PC-3 (cell line): ENCODE measurements at regions not wholly inside any gene's neighbourhood (a gene's known extent, or its start where the extent isn't known, plus 50 kb on each side); places are given as distances from the start of the nearest gene placed in this dataset.

ENCODE experiments used
- ATAC-seq: fragments of 200-7000 bp; cut with Tn5 transposase; 2 replicates; pipeline ENCODE4 v1.9.1; 2020; ENCODE audit warnings: mild to moderate bottlenecking, moderate library complexity
- BruUV-seq: library from RNA; stranded (reverse); fragments of 400-500 nt; replicated peaks from 2 replicates; lab custom pipeline; 2021; lab: Mats Ljungman, UMichigan
- CTCF ChIA-PET: fragments of 300-600 bp; sonication (Branson Sonifier 250); formaldehyde crosslinking; loops from one replicate; lab custom pipeline; 2022; ENCODE audit warnings: antibody characterized with exemption; lab: Charles Lee
- POLR2A ChIA-PET: fragments of 300-600 bp; sonication (Branson Sonifier 250); formaldehyde crosslinking; loops from one replicate; lab custom pipeline; 2022; ENCODE audit warnings: antibody characterized with exemption; ENCODE audit not compliant: unreplicated experiment; lab: Charles Lee
- DNase-seq: peaks from one replicate; pipeline ENCODE4 v3.0.0-alpha.2; 2015
- H2AFZ ChIP-seq: fragments of 300-600 bp; sonication (generic); 2 replicates; pipeline ENCODE4 v1.6.0; 2016; ENCODE audit warnings: antibody characterized with exemption, low read length
- H3F3A ChIP-seq: fragments of 300-600 bp; sonication (generic); one replicate; pipeline ENCODE4 v1.6.0; 2017; ENCODE audit warnings: antibody characterized with exemption, low read length, control low read depth, mild to moderate bottlenecking; ENCODE audit not compliant: unreplicated experiment
- H3K27ac ChIP-seq: fragments of 300-600 bp; sonication (generic); 2 replicates; pipeline ENCODE4 v1.5.1; 2016; ENCODE audit warnings: mild to moderate bottlenecking, low read length
- H3K27me3 ChIP-seq: fragments of 300-600 bp; sonication (generic); 2 replicates; pipeline ENCODE4 v1.6.1; 2016; ENCODE audit warnings: low read length, mixed read lengths
- H3K36me3 ChIP-seq: fragments of 300-600 bp; sonication (generic); 2 replicates; pipeline ENCODE4 v1.6.1; 2016; ENCODE audit warnings: low read depth, mixed run types, low read length, mixed read lengths
- H3K4me1 ChIP-seq: fragments of 300-600 bp; sonication (generic); 2 replicates; pipeline ENCODE4 v1.5.1; 2016; ENCODE audit warnings: low read length; ENCODE audit not compliant: insufficient read depth
- H3K4me2 ChIP-seq: fragments of 300-600 bp; sonication (generic); 2 replicates; pipeline ENCODE4 v1.6.0; 2016; ENCODE audit warnings: low read length
- H3K4me3 ChIP-seq: fragments of 300-600 bp; sonication (generic); 2 replicates; pipeline ENCODE4 v1.5.1; 2016; ENCODE audit warnings: mild to moderate bottlenecking, low read length, mixed read lengths
- H3K79me2 ChIP-seq: fragments of 300-600 bp; sonication (generic); 2 replicates; pipeline ENCODE4 v1.6.1; 2017; ENCODE audit warnings: low read length, mixed read lengths
- H3K9ac ChIP-seq: fragments of 300-600 bp; sonication (generic); 2 replicates; pipeline ENCODE4 v1.6.0; 2016; ENCODE audit warnings: mild to moderate bottlenecking, low read length
- H3K9me2 ChIP-seq: fragments of 300-600 bp; sonication (generic); replicated peaks from 2 replicates; pipeline ENCODE4 v1.6.1; 2016; ENCODE audit warnings: mixed run types, low read length, mixed read lengths
- H3K9me3 ChIP-seq: fragments of 300-600 bp; sonication (generic); 2 replicates; pipeline ENCODE4 v1.6.1; 2016; ENCODE audit warnings: low read length, mixed read lengths
- H4K20me1 ChIP-seq: fragments of 300-600 bp; sonication (generic); 2 replicates; pipeline ENCODE4 v1.6.1; 2016; ENCODE audit warnings: low read length, mixed read lengths
- EZH2 ChIP-seq: fragments of 300-600 bp; sonication (generic); IDR thresholded peaks from one replicate; pipeline ENCODE4 v1.6.1; 2017; ENCODE audit warnings: antibody characterized with exemption, mild to moderate bottlenecking, low read length; ENCODE audit not compliant: unreplicated experiment
- EZH2phosphoT487 ChIP-seq: fragments of 300-600 bp; sonication (generic); IDR thresholded peaks from 2 replicates; pipeline ENCODE4 v1.6.1; 2018; ENCODE audit warnings: mild to moderate bottlenecking, antibody characterized with exemption, low read length, borderline replicate concordance
- intact Hi-C: fragments of 100-400 bp; cut with micrococcal nuclease; formaldehyde crosslinking; loops from 2 replicates; pipeline ENCODE4 v1.9.0; 2023
- TF ChIP-seq, protein P1 (sequence below): fragments of 300-600 bp; sonication (generic); conservative IDR thresholded peaks from 2 replicates; pipeline ENCODE4 v1.5.1; 2017; ENCODE audit warnings: antibody characterized with exemption, low read depth, mild to moderate bottlenecking, low read length

DNA sequence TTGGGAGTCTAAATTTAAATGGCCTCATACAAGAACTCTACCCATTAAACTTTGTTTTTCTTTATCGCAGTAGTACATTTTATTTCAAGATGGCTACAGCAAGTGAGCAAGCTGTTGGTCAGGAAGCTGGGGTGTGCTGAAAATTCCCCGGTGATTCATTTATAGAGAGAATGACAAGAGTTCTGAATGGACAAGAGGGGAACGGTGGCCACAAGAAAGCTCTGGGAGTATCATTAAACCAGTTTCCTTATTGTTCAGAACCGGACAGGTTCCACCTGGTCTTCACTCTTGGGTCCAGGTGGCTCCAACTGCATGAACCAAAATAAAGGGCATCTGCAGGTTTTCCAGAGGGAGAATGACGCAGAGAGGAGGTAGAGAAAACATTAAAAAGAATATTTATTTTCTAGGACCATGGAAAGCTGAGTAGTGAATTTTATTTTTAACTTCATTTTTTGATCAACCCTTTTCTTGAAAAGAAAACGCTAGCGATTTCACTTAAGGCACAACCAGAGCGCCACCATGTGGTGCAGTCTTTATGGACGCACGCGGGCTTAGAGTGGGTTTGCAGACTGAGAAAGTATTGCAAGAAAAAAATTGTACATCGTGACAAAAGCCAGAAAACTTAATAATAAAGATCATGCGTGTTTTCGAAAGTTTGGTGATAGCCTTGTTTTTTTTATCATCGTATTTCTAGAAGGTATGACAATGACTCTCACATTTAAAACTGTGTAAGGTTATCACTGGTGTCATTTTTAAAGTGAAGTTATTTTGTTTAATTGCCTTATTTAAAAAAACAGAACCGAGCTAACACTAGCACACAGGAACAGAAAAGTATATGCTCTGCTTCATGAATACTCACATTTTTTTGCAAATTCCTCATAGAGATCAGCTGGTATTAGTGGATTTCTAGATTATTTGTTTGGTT is 97.9 kb upstream of the NOL4 start:
- Histone ChIP-seq H3K4me2 (no peak overlapping the region), H3K79me2 (no peaks in the 10 kb centered on the region), H3K36me3 (no peaks in the 10 kb centered on the region), H3F3A (no peaks in the 10 kb centered on the region), H3K9me2 (no peaks in the 10 kb centered on the region), H3K9me3 (no peaks in the 10 kb centered on the region), H3K4me1 (no peaks in the 10 kb centered on the region), H3K4me3 (no peak overlapping the region), H2AFZ (no peak overlapping the region), H3K9ac (no peak overlapping the region), H3K27me3 (no peaks in the 10 kb centered on the region), H4K20me1 (no peaks in the 10 kb centered on the region), H3K27ac (no peak overlapping the region)
- ATAC-seq: no peak
- ChIA-PET POLR2A (no interaction called here), CTCF (interaction anchor here (1.0 kb wide), 1 partner anchor 199 kb away, joined by 3 read pairs; no protein-coding TSS in a partner anchor)
- TF ChIP-seq, protein P1, sequence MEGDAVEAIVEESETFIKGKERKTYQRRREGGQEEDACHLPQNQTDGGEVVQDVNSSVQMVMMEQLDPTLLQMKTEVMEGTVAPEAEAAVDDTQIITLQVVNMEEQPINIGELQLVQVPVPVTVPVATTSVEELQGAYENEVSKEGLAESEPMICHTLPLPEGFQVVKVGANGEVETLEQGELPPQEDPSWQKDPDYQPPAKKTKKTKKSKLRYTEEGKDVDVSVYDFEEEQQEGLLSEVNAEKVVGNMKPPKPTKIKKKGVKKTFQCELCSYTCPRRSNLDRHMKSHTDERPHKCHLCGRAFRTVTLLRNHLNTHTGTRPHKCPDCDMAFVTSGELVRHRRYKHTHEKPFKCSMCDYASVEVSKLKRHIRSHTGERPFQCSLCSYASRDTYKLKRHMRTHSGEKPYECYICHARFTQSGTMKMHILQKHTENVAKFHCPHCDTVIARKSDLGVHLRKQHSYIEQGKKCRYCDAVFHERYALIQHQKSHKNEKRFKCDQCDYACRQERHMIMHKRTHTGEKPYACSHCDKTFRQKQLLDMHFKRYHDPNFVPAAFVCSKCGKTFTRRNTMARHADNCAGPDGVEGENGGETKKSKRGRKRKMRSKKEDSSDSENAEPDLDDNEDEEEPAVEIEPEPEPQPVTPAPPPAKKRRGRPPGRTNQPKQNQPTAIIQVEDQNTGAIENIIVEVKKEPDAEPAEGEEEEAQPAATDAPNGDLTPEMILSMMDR: peak; percentile 58
- no peak for TF ChIP-seq EZH2
- no TSS peak for BruUV-seq
- intact Hi-C loops: loop anchor here (2.0 to 10.0 kb wide), 3 partner anchors 100 to 488 kb away; partner anchors contain the start of gene NOL4
- DNase-seq: peak; percentile 41

GRCh38 chr18:34329840-34330239 is 105.1 kb upstream of the NOL4 start:
- no TSS peak for BruUV-seq
- ChIA-PET CTCF (no interaction called here), POLR2A (no interaction called here)
- Histone ChIP-seq H2AFZ (no peak overlapping the region), H3K79me2 (no peaks in the 10 kb centered on the region), H3K27ac (no peak overlapping the region), H3K9me3 (no peaks in the 10 kb centered on the region), H3K9ac (no peak overlapping the region), H3K4me3 (no peak overlapping the region; the same call in 1 of the 2 replicates), H3K4me2 (peak overlapping the region; percentile 81), H3K36me3 (no peaks in the 10 kb centered on the region), H3F3A (no peaks in the 10 kb centered on the region), H3K4me1 (peaks cover 7% of the 10 kb centered on the region; the same call in 1 of the 2 replicates), H4K20me1 (no peaks in the 10 kb centered on the region), H3K27me3 (no peaks in the 10 kb centered on the region), H3K9me2 (no peaks in the 10 kb centered on the region)
- no peak for ATAC-seq
- intact Hi-C loops: loop anchor here (2.0 to 10.0 kb wide), 2 partner anchors 15 to 495 kb away; no protein-coding TSS in a partner anchor
- TF ChIP-seq, protein P1: no peak
- TF ChIP-seq EZH2phosphoT487 (no peak), EZH2 (no peak)
- DNase-seq: no peak
